PC-9 (cell line): ENCODE measurements at regions not wholly inside any gene's neighbourhood (a gene's known extent, or its start where the extent isn't known, plus 50 kb on each side); places are given as distances from the start of the nearest gene placed in this dataset.

Experiments
- BruUV-seq: library from RNA; stranded (reverse); fragments of 400-500 nt; replicated peaks from 2 replicates; lab custom pipeline; 2021; lab: Mats Ljungman, UMichigan
- CTCF ChIA-PET: fragments of 300-600 bp; sonication (Branson Sonifier 250); formaldehyde crosslinking; loops from one replicate; lab custom pipeline; 2022; ENCODE audit warnings: antibody characterized with exemption; lab: Charles Lee
- POLR2A ChIA-PET: fragments of 300-600 bp; sonication (Branson Sonifier 250); formaldehyde crosslinking; loops from one replicate; lab custom pipeline; 2022; ENCODE audit warnings: antibody characterized with exemption; ENCODE audit not compliant: unreplicated experiment; lab: Charles Lee
- DNase-seq, 2 experiments: peaks; one replicate each; pipeline versions ENCODE4 v3.0.0 to v3.0.0-alpha.2; 2015 to 2022; ENCODE audit warnings: mixed read lengths in 1 of 2
- H2AFZ ChIP-seq: fragments of 200-600 bp; sonication (generic); 2 replicates; pipeline ENCODE4 v1.8.1; 2017; ENCODE audit warnings: antibody characterized with exemption
- H3F3A ChIP-seq: fragments of 200-600 bp; sonication (generic); 2 replicates; pipeline ENCODE4 v1.8.1; 2017; ENCODE audit warnings: antibody characterized with exemption, mild to moderate bottlenecking, low read depth; ENCODE audit not compliant: insufficient read depth
- H3K27ac ChIP-seq: fragments of 200-600 bp; sonication (generic); 2 replicates; pipeline ENCODE4 v1.6.1; 2016; ENCODE audit warnings: mixed run types
- H3K27me3 ChIP-seq: fragments of 200-600 bp; sonication (generic); 2 replicates; pipeline ENCODE4 v1.6.1; 2016; ENCODE audit warnings: low read depth, mixed run types; ENCODE audit not compliant: insufficient read depth
- H3K36me3 ChIP-seq: fragments of 200-600 bp; sonication (generic); 2 replicates; pipeline ENCODE4 v1.6.1; 2016; ENCODE audit warnings: low read depth, mixed run types
- H3K4me1 ChIP-seq: fragments of 200-600 bp; sonication (generic); replicated peaks from 2 replicates; pipeline ENCODE4 v1.6.1; 2016; ENCODE audit warnings: mixed run types; ENCODE audit not compliant: insufficient read depth
- H3K4me2 ChIP-seq: fragments of 200-600 bp; sonication (generic); 2 replicates; pipeline ENCODE4 v1.6.1; 2017; ENCODE audit warnings: mixed run types
- H3K4me3 ChIP-seq: fragments of 200-600 bp; sonication (generic); 2 replicates; pipeline ENCODE4 v1.6.1; 2016; ENCODE audit warnings: mixed run types
- H3K79me2 ChIP-seq: fragments of 200-600 bp; sonication (generic); 2 replicates; pipeline ENCODE4 v1.6.1; 2017; ENCODE audit warnings: low read depth, mixed run types
- H3K9me2 ChIP-seq: fragments of 200-600 bp; sonication (generic); 2 replicates; pipeline ENCODE4 v1.8.1; 2017; ENCODE audit warnings: mild to moderate bottlenecking; ENCODE audit not compliant: insufficient read depth
- H3K9me3 ChIP-seq: fragments of 200-600 bp; sonication (generic); 2 replicates; pipeline ENCODE4 v1.8.1; 2016; ENCODE audit warnings: low read depth; ENCODE audit not compliant: insufficient read depth
- H4K20me1 ChIP-seq: fragments of 200-600 bp; sonication (generic); 2 replicates; pipeline ENCODE4 v1.8.1; 2017; ENCODE audit not compliant: insufficient read depth
- EZH2 ChIP-seq: fragments of 200-600 bp; sonication (generic); IDR thresholded peaks from 2 replicates; pipeline ENCODE4 v1.8.0; 2017; ENCODE audit warnings: antibody characterized with exemption, low read depth
- intact Hi-C: fragments of 100-400 bp; cut with micrococcal nuclease; formaldehyde crosslinking; loops from one replicate; pipeline ENCODE4 v1.10.0; 2022; ENCODE audit not compliant: unreplicated experiment
- TF ChIP-seq, protein P1 (sequence below): fragments of 200-600 bp; sonication (generic); conservative IDR thresholded peaks from 2 replicates; pipeline ENCODE4 v1.6.1; 2017; ENCODE audit warnings: mixed run types, antibody characterized with exemption, mild to moderate bottlenecking, moderate library complexity

DNA sequence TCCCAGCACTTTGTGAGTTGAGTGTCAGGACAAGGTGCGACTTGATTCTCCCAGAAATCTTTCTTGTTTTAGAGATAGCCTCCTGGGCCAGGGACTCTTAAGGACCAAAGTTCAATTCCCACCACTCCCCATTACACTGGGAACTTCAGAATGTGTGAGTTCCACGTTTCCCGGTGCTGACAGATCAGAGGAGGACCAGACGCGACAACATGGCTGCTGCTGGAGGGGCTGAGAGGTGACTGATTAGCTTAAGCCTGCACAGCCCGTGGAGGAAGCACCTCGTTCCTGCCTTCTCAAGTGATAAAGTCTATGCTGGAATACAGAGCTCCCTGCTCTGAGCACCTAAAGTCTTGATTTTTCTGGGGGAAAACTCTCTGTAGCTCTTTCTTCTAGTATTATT, 175.2 kb upstream of the FERMT1 start:
- TF ChIP-seq, protein P1, sequence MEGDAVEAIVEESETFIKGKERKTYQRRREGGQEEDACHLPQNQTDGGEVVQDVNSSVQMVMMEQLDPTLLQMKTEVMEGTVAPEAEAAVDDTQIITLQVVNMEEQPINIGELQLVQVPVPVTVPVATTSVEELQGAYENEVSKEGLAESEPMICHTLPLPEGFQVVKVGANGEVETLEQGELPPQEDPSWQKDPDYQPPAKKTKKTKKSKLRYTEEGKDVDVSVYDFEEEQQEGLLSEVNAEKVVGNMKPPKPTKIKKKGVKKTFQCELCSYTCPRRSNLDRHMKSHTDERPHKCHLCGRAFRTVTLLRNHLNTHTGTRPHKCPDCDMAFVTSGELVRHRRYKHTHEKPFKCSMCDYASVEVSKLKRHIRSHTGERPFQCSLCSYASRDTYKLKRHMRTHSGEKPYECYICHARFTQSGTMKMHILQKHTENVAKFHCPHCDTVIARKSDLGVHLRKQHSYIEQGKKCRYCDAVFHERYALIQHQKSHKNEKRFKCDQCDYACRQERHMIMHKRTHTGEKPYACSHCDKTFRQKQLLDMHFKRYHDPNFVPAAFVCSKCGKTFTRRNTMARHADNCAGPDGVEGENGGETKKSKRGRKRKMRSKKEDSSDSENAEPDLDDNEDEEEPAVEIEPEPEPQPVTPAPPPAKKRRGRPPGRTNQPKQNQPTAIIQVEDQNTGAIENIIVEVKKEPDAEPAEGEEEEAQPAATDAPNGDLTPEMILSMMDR, result no peak
- TF ChIP-seq EZH2, result no peak
- no peak overlapping the region for H3K4me3 ChIP-seq
- H3K27me3 ChIP-seq, result 0 out of 2 replicates have a peak, but pooled peaks cover 2% of the 10 kb centered on the region
- ChIA-PET POLR2A (no interaction called here), CTCF (no interaction called here)
- H3K27ac ChIP-seq, result no peak overlapping the region
- no peaks in the 10 kb centered on the region for H3K79me2 ChIP-seq
- H3F3A ChIP-seq, result no peaks in the 10 kb centered on the region
- H3K9me3 ChIP-seq, result no peaks in the 10 kb centered on the region
- H3K4me2 ChIP-seq, result no peak overlapping the region
- H3K4me1 ChIP-seq, result no peaks in the 10 kb centered on the region
- DNase-seq, result no peak
- H3K9me2 ChIP-seq, result 0 out of 2 replicates have a peak, but pooled peaks cover 6% of the 10 kb centered on the region
- H2AFZ ChIP-seq, result no peak overlapping the region
- H3K36me3 ChIP-seq, result no peaks in the 10 kb centered on the region
- no TSS peak for BruUV-seq
- intact Hi-C loops, result no loop called here
- H4K20me1 ChIP-seq, result no peaks in the 10 kb centered on the region

DNA sequence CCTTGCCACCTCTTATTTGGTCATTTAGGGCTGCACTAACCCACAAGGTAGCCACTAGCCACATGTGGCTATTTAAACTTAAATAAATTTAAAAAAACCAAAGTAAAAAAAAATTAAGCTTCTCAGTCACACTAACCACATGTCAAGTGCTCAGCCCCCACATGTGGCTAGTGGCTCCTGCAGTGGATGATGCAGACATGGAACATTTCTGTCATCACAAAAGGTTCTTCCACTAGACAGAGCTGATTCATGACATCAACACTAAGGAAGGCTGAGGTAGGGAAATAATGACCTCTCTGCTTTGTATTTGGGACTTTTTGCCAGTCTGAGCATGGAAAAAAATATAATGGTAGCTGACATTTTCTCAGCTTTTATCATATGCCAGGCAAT, 173.0 kb upstream of the FERMT1 start:
- Histone ChIP-seq H3K4me2 (no peak overlapping the region), H3K9me3 (no peaks in the 10 kb centered on the region), H3F3A (no peaks in the 10 kb centered on the region), H3K4me1 (no peaks in the 10 kb centered on the region), H3K79me2 (no peaks in the 10 kb centered on the region), H3K27me3 (0 out of 2 replicates have a peak, but pooled peaks cover 2% of the 10 kb centered on the region), H4K20me1 (no peaks in the 10 kb centered on the region), H3K4me3 (no peak overlapping the region), H2AFZ (no peak overlapping the region), H3K27ac (no peak overlapping the region), H3K36me3 (no peaks in the 10 kb centered on the region), H3K9me2 (no peaks in the 10 kb centered on the region)
- intact Hi-C loops, result no loop called here
- no peak for TF ChIP-seq EZH2
- TF ChIP-seq, protein P1, result no peak
- no peak for DNase-seq
- POLR2A ChIA-PET, result no interaction called here
- CTCF ChIA-PET, result no interaction called here
- BruUV-seq, result no TSS peak

DNA sequence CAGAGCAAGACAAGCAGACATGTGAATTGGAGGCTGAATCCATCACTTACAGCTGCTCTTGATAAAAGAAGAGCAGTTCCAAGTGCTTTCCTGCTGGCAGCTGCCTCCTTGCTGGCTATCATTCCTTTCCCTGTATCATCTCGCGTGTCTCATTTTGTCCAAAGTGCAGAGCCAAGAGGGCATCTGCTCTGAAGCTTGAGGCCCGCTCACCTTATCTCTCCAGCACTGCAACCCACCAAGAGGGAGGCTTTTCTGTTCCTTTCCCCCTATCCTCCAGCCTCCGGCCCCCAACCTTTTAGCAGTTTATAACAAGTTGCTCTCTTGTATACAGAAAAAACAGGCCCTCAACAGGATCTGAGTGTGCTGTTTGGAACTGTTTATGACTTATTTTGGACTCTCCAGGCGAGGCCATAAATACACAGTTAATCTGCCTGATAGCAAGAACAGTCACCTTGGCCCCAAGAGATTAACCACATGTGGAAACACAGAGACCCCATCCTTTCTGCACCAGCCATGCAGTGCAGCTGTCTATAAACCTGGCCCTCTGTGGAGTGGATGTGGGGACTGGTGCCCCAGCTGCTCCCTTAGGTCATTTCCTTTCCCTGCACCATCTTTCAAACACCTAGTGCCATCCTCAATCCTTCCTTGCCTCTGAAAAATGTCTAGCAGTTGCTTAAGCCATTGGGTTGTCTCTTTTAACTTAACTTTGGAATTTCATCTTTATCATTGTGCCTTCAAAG, 172.5 kb upstream of the FERMT1 start:
- H3F3A ChIP-seq, result no peaks in the 10 kb centered on the region
- H3K36me3 ChIP-seq, result no peaks in the 10 kb centered on the region
- H3K4me1 ChIP-seq, result no peaks in the 10 kb centered on the region
- TF ChIP-seq, protein P1, result no peak
- no peak for TF ChIP-seq EZH2
- BruUV-seq, result no TSS peak
- H3K27ac ChIP-seq, result no peak overlapping the region
- no peak overlapping the region for H3K4me2 ChIP-seq
- ChIA-PET CTCF (no interaction called here), POLR2A (no interaction called here)
- no peaks in the 10 kb centered on the region for H3K9me3 ChIP-seq
- no peak overlapping the region for H2AFZ ChIP-seq
- no peak for DNase-seq
- no peaks in the 10 kb centered on the region for H3K79me2 ChIP-seq
- no peak overlapping the region for H3K4me3 ChIP-seq
- intact Hi-C loops, result no loop called here
- H3K9me2 ChIP-seq, result no peaks in the 10 kb centered on the region
- H4K20me1 ChIP-seq, result no peaks in the 10 kb centered on the region
- 0 out of 2 replicates have a peak, but pooled peaks cover 2% of the 10 kb centered on the region for H3K27me3 ChIP-seq
